ENCODE measurements at regions not wholly inside any gene's neighbourhood (a gene's known extent, or its start where the extent isn't known, plus 50 kb on each side); places are given as distances from the start of the nearest gene placed in this dataset.
A peak's percentile ranks its signal among the peaks of the same experiment; 100 is the strongest.

- in situ Hi-C loops (cut with HindIII; ENCODE audit: low pct_ligation_motif_present, low sequenced_read_pairs) = no loop called here
- no peak for TF ChIP-seq CTCF (IDR thresholded peaks at IDR 0.05; ENCODE audit: low read depth, low read length, missing control alignments)
- Histone ChIP-seq H3K27ac (no peak overlapping the region), H3K4me3 (ENCODE audit: low read depth, low read length) (no peak overlapping the region), H3K27me3 (replicated peaks) (no peaks in the 10 kb centered on the region), H3K36me3 (replicated peaks) (no peaks in the 10 kb centered on the region)
- no peak for DNase-seq
These were observed 724.3 kb upstream of the CXADR start for GRCh38 chr21:16788584-16788983.

- Histone ChIP-seq H3K27ac (no peak overlapping the region), H3K4me3 (ENCODE audit: low read depth, low read length) (no peak overlapping the region), H3K27me3 (replicated peaks) (no peaks in the 10 kb centered on the region), H3K36me3 (replicated peaks) (no peaks in the 10 kb centered on the region)
- in situ Hi-C loops (cut with HindIII; ENCODE audit: low pct_ligation_motif_present, low sequenced_read_pairs) = no loop called here
- DNase-seq = no peak
- no peak for TF ChIP-seq CTCF (IDR thresholded peaks at IDR 0.05; ENCODE audit: low read depth, low read length, missing control alignments)
These were observed 723.2 kb upstream of the CXADR start for GRCh38 chr21:16789636-16790035.

GRCh38 chr21:16792101-16792500, 720.7 kb upstream of the CXADR start:
- H3K4me3 ChIP-seq (ENCODE audit: low read depth, low read length) = no peak overlapping the region
- in situ Hi-C loops (cut with HindIII; ENCODE audit: low pct_ligation_motif_present, low sequenced_read_pairs) = no loop called here
- H3K27me3 ChIP-seq (replicated peaks) = no peaks in the 10 kb centered on the region
- no peaks in the 10 kb centered on the region for H3K36me3 ChIP-seq (replicated peaks)
- no peak overlapping the region for H3K27ac ChIP-seq
- DNase-seq = no peak
- TF ChIP-seq CTCF (IDR thresholded peaks at IDR 0.05; ENCODE audit: low read depth, low read length, missing control alignments) = no peak

GRCh38 chr21:16794950-16795349, 717.9 kb upstream of the CXADR start:
- H3K27ac ChIP-seq = peak overlapping the region; percentile 8
- no peaks in the 10 kb centered on the region for H3K27me3 ChIP-seq (replicated peaks)
- in situ Hi-C loops (cut with HindIII; ENCODE audit: low pct_ligation_motif_present, low sequenced_read_pairs) = no loop called here
- H3K4me3 ChIP-seq (ENCODE audit: low read depth, low read length) = no peak overlapping the region
- TF ChIP-seq CTCF (IDR thresholded peaks at IDR 0.05; ENCODE audit: low read depth, low read length, missing control alignments) = no peak
- no peaks in the 10 kb centered on the region for H3K36me3 ChIP-seq (replicated peaks)
- DNase-seq = peak; percentile 97

- no peaks in the 10 kb centered on the region for H3K36me3 ChIP-seq (replicated peaks)
- H3K4me3 ChIP-seq (ENCODE audit: low read depth, low read length) = no peak overlapping the region
- no peak for DNase-seq
- H3K27me3 ChIP-seq (replicated peaks) = no peaks in the 10 kb centered on the region
- in situ Hi-C loops (cut with HindIII; ENCODE audit: low pct_ligation_motif_present, low sequenced_read_pairs) = no loop called here
- H3K27ac ChIP-seq = no peak overlapping the region
- no peak for TF ChIP-seq CTCF (IDR thresholded peaks at IDR 0.05; ENCODE audit: low read depth, low read length, missing control alignments)
These were observed 716.1 kb upstream of the CXADR start for GRCh38 chr21:16796776-16797175.

GRCh38 chr21:16797540-16797939, 715.3 kb upstream of the CXADR start:
- no peaks in the 10 kb centered on the region for H3K36me3 ChIP-seq (replicated peaks)
- in situ Hi-C loops (cut with HindIII; ENCODE audit: low pct_ligation_motif_present, low sequenced_read_pairs) = no loop called here
- no peaks in the 10 kb centered on the region for H3K27me3 ChIP-seq (replicated peaks)
- DNase-seq = no peak
- H3K27ac ChIP-seq = no peak overlapping the region
- H3K4me3 ChIP-seq (ENCODE audit: low read depth, low read length) = no peak overlapping the region
- no peak for TF ChIP-seq CTCF (IDR thresholded peaks at IDR 0.05; ENCODE audit: low read depth, low read length, missing control alignments)
